Glutamatergic neuron (in vitro differentiated cells): ENCODE measurements at regions not wholly inside any gene's neighbourhood (a gene's known extent, or its start where the extent isn't known, plus 50 kb on each side); places are given as distances from the start of the nearest gene placed in this dataset.

ENCODE experiments used
- DNase-seq: peaks from one replicate; pipeline ENCODE4 v3.0.0; 2022
- H3K27ac Mint-ChIP-seq: one replicate; pipeline ENCODE4 v1.8.0; 2020; ENCODE audit warnings: mild to moderate bottlenecking, mixed read lengths, inconsistent platforms; ENCODE audit not compliant: unreplicated experiment
- H3K27me3 Mint-ChIP-seq: one replicate; pipeline ENCODE4 v1.8.0; 2020; ENCODE audit warnings: mild to moderate bottlenecking, moderate library complexity, mixed read lengths, inconsistent platforms; ENCODE audit not compliant: unreplicated experiment
- H3K36me3 Mint-ChIP-seq: one replicate; pipeline ENCODE4 v1.8.0; 2020; ENCODE audit warnings: mild to moderate bottlenecking, mixed read lengths, inconsistent platforms; ENCODE audit not compliant: unreplicated experiment
- H3K4me1 Mint-ChIP-seq: one replicate; pipeline ENCODE4 v1.8.0; 2020; ENCODE audit warnings: mild to moderate bottlenecking, low read depth, mixed read lengths, inconsistent platforms; ENCODE audit not compliant: unreplicated experiment
- H3K4me3 Mint-ChIP-seq: one replicate; pipeline ENCODE4 v1.8.0; 2020; ENCODE audit warnings: mild to moderate bottlenecking, mixed read lengths, inconsistent platforms; ENCODE audit not compliant: unreplicated experiment
- H3K9me3 Mint-ChIP-seq: one replicate; pipeline ENCODE4 v1.8.0; 2020; ENCODE audit warnings: mild to moderate bottlenecking, moderate library complexity, mixed read lengths, inconsistent platforms; ENCODE audit not compliant: unreplicated experiment
- TF ChIP-seq, protein P1 (sequence below): fragments of 200-600 bp; sonication (generic); IDR thresholded peaks from one replicate; pipeline ENCODE4 v1.5.0; 2021; ENCODE audit not compliant: partially characterized antibody, unreplicated experiment

DNA sequence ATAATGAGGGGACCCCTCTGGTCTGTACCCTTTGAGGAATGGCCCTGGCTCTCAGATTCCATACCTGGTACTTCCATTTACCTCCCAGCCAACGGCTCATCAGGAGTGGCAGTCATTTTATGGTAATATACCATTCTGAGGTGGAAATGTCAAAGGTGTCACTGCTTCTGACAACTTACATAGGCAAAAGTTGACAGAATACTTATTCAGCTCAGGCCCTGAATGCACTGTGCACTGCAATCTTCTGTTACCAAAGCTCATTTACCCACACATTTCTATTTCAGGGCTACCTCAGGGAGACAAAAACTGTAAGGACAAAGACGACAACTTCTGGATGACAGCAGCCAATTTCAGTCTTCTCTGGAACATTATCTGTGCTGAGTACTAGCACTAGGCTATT, 212.2 kb upstream of the TMEM260 start:
- Mint-ChIP-seq H3K4me1 (no peaks in the 10 kb centered on the region), H3K4me3 (no peak overlapping the region), H3K36me3 (peaks cover 16% of the 10 kb centered on the region), H3K9me3 (no peaks in the 10 kb centered on the region), H3K27me3 (no peaks in the 10 kb centered on the region), H3K27ac (no peak overlapping the region)
- TF ChIP-seq, protein P1, sequence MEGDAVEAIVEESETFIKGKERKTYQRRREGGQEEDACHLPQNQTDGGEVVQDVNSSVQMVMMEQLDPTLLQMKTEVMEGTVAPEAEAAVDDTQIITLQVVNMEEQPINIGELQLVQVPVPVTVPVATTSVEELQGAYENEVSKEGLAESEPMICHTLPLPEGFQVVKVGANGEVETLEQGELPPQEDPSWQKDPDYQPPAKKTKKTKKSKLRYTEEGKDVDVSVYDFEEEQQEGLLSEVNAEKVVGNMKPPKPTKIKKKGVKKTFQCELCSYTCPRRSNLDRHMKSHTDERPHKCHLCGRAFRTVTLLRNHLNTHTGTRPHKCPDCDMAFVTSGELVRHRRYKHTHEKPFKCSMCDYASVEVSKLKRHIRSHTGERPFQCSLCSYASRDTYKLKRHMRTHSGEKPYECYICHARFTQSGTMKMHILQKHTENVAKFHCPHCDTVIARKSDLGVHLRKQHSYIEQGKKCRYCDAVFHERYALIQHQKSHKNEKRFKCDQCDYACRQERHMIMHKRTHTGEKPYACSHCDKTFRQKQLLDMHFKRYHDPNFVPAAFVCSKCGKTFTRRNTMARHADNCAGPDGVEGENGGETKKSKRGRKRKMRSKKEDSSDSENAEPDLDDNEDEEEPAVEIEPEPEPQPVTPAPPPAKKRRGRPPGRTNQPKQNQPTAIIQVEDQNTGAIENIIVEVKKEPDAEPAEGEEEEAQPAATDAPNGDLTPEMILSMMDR, result no peak
- DNase-seq, result no peak

DNA sequence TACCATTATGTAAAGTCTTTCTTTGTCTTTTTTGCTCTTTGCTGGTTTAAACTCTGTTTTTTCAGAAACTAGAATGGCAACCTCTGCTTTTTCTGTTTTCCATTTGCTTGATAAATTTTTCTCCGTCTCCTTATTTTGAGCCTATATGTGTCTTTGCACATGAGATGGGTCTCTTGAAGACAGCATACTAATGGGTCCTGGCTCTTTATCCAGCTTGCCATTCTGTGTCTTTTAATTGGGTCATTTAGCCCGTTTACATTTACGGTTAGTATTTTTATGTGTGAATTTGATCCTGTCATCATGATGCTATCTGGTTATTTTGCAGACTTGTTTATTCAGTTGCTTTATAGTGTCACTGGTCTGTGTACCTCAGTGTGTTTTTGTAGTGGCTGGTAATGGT, 207.9 kb upstream of the TMEM260 start:
- no peak for DNase-seq
- H3K4me3 Mint-ChIP-seq, result no peak overlapping the region
- no peaks in the 10 kb centered on the region for H3K9me3 Mint-ChIP-seq
- no peak overlapping the region for H3K27ac Mint-ChIP-seq
- peaks cover 18% of the 10 kb centered on the region for H3K36me3 Mint-ChIP-seq
- TF ChIP-seq, protein P1, result no peak
- no peaks in the 10 kb centered on the region for H3K27me3 Mint-ChIP-seq
- no peaks in the 10 kb centered on the region for H3K4me1 Mint-ChIP-seq

DNA sequence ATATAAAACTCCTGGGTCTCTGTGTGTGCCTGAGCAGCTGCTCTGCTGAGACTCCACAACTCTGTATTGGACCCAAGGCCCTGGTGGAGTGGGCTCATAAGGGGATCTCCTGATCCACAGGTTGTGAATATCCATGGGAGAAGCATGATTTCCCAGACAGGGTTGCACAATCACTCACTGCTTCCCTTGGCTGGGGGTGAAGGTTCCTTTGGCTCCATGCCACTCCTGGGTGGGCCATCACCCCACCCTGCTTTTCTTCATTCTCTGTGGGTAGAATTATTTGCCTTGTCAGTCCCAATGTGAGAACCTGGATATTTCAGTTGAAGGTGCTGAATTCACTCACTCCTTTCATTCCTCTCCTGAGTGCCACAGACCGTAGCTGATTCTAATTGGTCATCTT, 205.2 kb upstream of the TMEM260 start:
- Mint-ChIP-seq H3K27me3 (no peaks in the 10 kb centered on the region), H3K36me3 (peaks cover 18% of the 10 kb centered on the region), H3K27ac (no peak overlapping the region), H3K4me3 (no peak overlapping the region), H3K4me1 (peaks cover 3% of the 10 kb centered on the region), H3K9me3 (no peaks in the 10 kb centered on the region)
- DNase-seq, result no peak
- TF ChIP-seq, protein P1, result no peak

DNA sequence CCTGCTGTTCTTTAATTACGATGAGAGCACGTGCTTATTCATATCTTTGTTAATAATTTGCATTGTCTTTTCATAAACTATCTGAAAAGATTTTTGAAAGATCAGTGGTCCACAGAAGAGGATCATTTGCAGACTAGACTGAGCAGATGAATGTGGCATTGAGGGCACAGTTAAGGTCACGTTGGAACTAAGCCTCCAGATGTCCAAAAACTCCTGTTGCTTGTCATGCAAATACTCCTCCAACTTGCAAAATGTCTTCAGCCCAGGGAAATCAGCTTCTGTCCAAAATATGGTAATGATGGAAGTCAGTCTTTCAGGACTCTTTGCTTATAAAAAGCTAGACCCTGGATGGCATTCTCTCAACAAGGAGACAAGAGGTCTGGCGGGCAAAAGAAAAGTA, 201.6 kb upstream of the TMEM260 start:
- H3K4me3 Mint-ChIP-seq, result no peak overlapping the region
- no peak for DNase-seq
- H3K27ac Mint-ChIP-seq, result no peak overlapping the region
- no peaks in the 10 kb centered on the region for H3K27me3 Mint-ChIP-seq
- TF ChIP-seq, protein P1, result no peak
- H3K9me3 Mint-ChIP-seq, result peaks cover 1% of the 10 kb centered on the region
- peaks cover 5% of the 10 kb centered on the region for H3K36me3 Mint-ChIP-seq
- H3K4me1 Mint-ChIP-seq, result peaks cover 3% of the 10 kb centered on the region

DNA sequence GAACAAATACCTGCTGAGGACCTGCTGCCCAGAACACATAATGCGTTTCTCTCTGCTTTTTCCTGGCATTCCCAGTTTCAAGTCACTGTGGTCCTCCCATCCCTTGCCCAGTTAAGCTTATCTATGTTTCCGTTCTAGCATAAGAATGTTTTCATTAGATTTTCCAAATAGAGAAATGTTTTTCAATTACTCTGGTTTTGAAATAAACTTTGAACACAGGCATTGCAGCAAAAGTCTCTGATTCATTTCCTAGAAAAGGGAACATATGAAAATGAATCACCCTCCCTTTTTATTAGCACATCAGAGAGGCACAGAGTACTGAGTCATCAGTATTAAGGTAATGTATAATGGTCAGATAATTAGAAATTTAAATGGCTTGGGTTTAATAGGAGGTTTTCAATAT, 201.1 kb upstream of the TMEM260 start:
- TF ChIP-seq, protein P1, result no peak
- H3K9me3 Mint-ChIP-seq, result peaks cover 1% of the 10 kb centered on the region
- H3K27ac Mint-ChIP-seq, result no peak overlapping the region

More for the DNA sequence above, 201.1 kb upstream of the TMEM260 start:
- peaks cover 3% of the 10 kb centered on the region for H3K4me1 Mint-ChIP-seq
- peaks cover 8% of the 10 kb centered on the region for H3K36me3 Mint-ChIP-seq
- H3K4me3 Mint-ChIP-seq, result no peak overlapping the region
- H3K27me3 Mint-ChIP-seq, result no peaks in the 10 kb centered on the region
- DNase-seq, result no peak
